Suprapubic skin (tissue), 4 donors: ENCODE measurements at regions not wholly inside any gene's neighbourhood (a gene's known extent, or its start where the extent isn't known, plus 50 kb on each side); places are given as distances from the start of the nearest gene placed in this dataset.

Source experiments
- DNase-seq, 2 donors: peaks; one replicate each; pipeline ENCODE4 v3.0.0-alpha.2; 2019; ENCODE audit warnings: low spot score in 2 of 2
- H3K27ac ChIP-seq: fragments of 200-600 bp; sonication (generic); one replicate; pipeline ENCODE4 v1.5.1; 2019
- H3K27me3 ChIP-seq: fragments of 200-600 bp; sonication (generic); one replicate; pipeline ENCODE4 v1.5.1; 2019
- H3K36me3 ChIP-seq: fragments of 200-600 bp; sonication (generic); one replicate; pipeline ENCODE4 v1.5.1; 2019
- H3K4me1 ChIP-seq: fragments of 200-600 bp; sonication (generic); one replicate; pipeline ENCODE4 v1.5.1; 2019
- H3K4me3 ChIP-seq: fragments of 200-600 bp; sonication (generic); one replicate; pipeline ENCODE4 v1.5.1; 2019; ENCODE audit warnings: mild to moderate bottlenecking
- H3K9me3 ChIP-seq: fragments of 200-600 bp; sonication (generic); one replicate; pipeline ENCODE4 v1.5.1; 2019
- CTCF ChIP-seq, 2 donors: fragments of 200-600 bp in 1 of 2; fragments of 450-650 bp in 1 of 2; sonication (generic) in 1 of 2; IDR thresholded peaks; one replicate each; pipeline ENCODE4 v1.5.1; 2016 to 2019; ENCODE audit warnings: antibody characterized with exemption in 2 of 2, mild to moderate bottlenecking in 1 of 2, moderate library complexity in 1 of 2
- EP300 ChIP-seq: sonication (generic); formaldehyde crosslinking; IDR thresholded peaks from one replicate; pipeline ENCODE4 v1.6.1; 2017; ENCODE audit warnings: antibody characterized with exemption
- POLR2A ChIP-seq, 2 donors: fragments of 450-650 bp; IDR thresholded peaks; one replicate each; pipeline ENCODE4 v1.6.1; 2017; ENCODE audit warnings: antibody characterized with exemption in 2 of 2, mild to moderate bottlenecking in 2 of 2, moderate library complexity in 2 of 2
- POLR2AphosphoS5 ChIP-seq, 3 donors: sonication (generic); formaldehyde crosslinking; IDR thresholded peaks; one replicate each; pipeline ENCODE4 v1.6.1; 2017; ENCODE audit warnings: antibody characterized with exemption in 3 of 3
- WGBS: methylation state at CpG from one replicate; pipeline ENCODE4 v1.1.5; 2018; 5-methylcytosine and 5-hydroxymethylcytosine counted together

GRCh38 chr14:87179936-87180335 lies 813.0 kb downstream of the GALC start:
- Histone ChIP-seq H3K4me1 (no peaks in the 10 kb centered on the region), H3K27ac (no peak overlapping the region), H3K36me3 (no peaks in the 10 kb centered on the region), H3K9me3 (no peaks in the 10 kb centered on the region), H3K4me3 (no peak overlapping the region), H3K27me3 (no peaks in the 10 kb centered on the region)
- WGBS, result 96% methylated on average over 6 of the region's 6 CpGs
- DNase-seq, result no peak
- TF ChIP-seq POLR2AphosphoS5 (IDR thresholded peaks at IDR 0.05), result no peak
- TF ChIP-seq EP300, result no peak
- TF ChIP-seq POLR2A (IDR thresholded peaks at IDR 0.05), result no peak
- no peak for TF ChIP-seq CTCF (IDR thresholded peaks at IDR 0.05)

GRCh38 chr14:87178277-87178676 lies 814.7 kb downstream of the GALC start:
- H3K36me3 ChIP-seq, result no peaks in the 10 kb centered on the region
- H3K4me1 ChIP-seq, result no peaks in the 10 kb centered on the region
- WGBS, result 61% methylated on average over 1 of the region's 1 CpG

GRCh38 chr14:87175175-87175574 lies 817.8 kb downstream of the GALC start:
- Histone ChIP-seq H3K36me3 (no peaks in the 10 kb centered on the region), H3K4me3 (no peak overlapping the region), H3K4me1 (no peaks in the 10 kb centered on the region), H3K27ac (no peak overlapping the region), H3K9me3 (no peaks in the 10 kb centered on the region), H3K27me3 (no peaks in the 10 kb centered on the region)
- 22% methylated on average over 2 of the region's 2 CpGs for WGBS
- no peak for DNase-seq
- TF ChIP-seq POLR2A (IDR thresholded peaks at IDR 0.05) (no peak), EP300 (no peak), POLR2AphosphoS5 (IDR thresholded peaks at IDR 0.05) (no peak), CTCF (IDR thresholded peaks at IDR 0.05) (no peak)

More at GRCh38 chr14:87178277-87178676, 814.7 kb downstream of the GALC start:
- DNase-seq, result no peak
- TF ChIP-seq EP300 (no peak), CTCF (IDR thresholded peaks at IDR 0.05) (no peak), POLR2A (IDR thresholded peaks at IDR 0.05) (no peak), POLR2AphosphoS5 (IDR thresholded peaks at IDR 0.05) (no peak)
- Histone ChIP-seq H3K27ac (no peak overlapping the region), H3K27me3 (no peaks in the 10 kb centered on the region), H3K9me3 (no peaks in the 10 kb centered on the region), H3K4me3 (no peak overlapping the region)

GRCh38 chr14:87171141-87171540 lies 821.8 kb downstream of the GALC start:
- TF ChIP-seq EP300 (no peak), POLR2AphosphoS5 (IDR thresholded peaks at IDR 0.05) (no peak), POLR2A (IDR thresholded peaks at IDR 0.05) (no peak), CTCF (IDR thresholded peaks at IDR 0.05) (no peak)
- WGBS, result 44% methylated on average over 2 of the region's 2 CpGs

GRCh38 chr14:87170179-87170578 lies 822.8 kb downstream of the GALC start:
- 33% methylated on average over 3 of the region's 3 CpGs for WGBS
- no peaks in the 10 kb centered on the region for H3K9me3 ChIP-seq
- TF ChIP-seq POLR2AphosphoS5 (IDR thresholded peaks at IDR 0.05) (no peak), POLR2A (IDR thresholded peaks at IDR 0.05) (no peak)
- H3K27ac ChIP-seq, result no peak overlapping the region
- H3K4me1 ChIP-seq, result no peaks in the 10 kb centered on the region
- H3K27me3 ChIP-seq, result no peaks in the 10 kb centered on the region
- H3K4me3 ChIP-seq, result no peak overlapping the region
- DNase-seq, result no peak
- H3K36me3 ChIP-seq, result no peaks in the 10 kb centered on the region

More at GRCh38 chr14:87171141-87171540, 821.8 kb downstream of the GALC start:
- no peak overlapping the region for H3K4me3 ChIP-seq
- no peaks in the 10 kb centered on the region for H3K4me1 ChIP-seq
- H3K9me3 ChIP-seq, result no peaks in the 10 kb centered on the region
- no peaks in the 10 kb centered on the region for H3K36me3 ChIP-seq
- no peak overlapping the region for H3K27ac ChIP-seq
- no peaks in the 10 kb centered on the region for H3K27me3 ChIP-seq
- no peak for DNase-seq

GRCh38 chr14:87169362-87169761 lies 823.6 kb downstream of the GALC start:
- WGBS, result 75% methylated on average over 2 of the region's 2 CpGs
- TF ChIP-seq CTCF (IDR thresholded peaks at IDR 0.05), result no peak
- no peak for TF ChIP-seq EP300
- H3K27ac ChIP-seq, result no peak overlapping the region

More at GRCh38 chr14:87169362-87169761, 823.6 kb downstream of the GALC start:
- H3K27me3 ChIP-seq, result no peaks in the 10 kb centered on the region
- no peak overlapping the region for H3K4me3 ChIP-seq
- no peak for DNase-seq
- H3K36me3 ChIP-seq, result no peaks in the 10 kb centered on the region
- no peaks in the 10 kb centered on the region for H3K4me1 ChIP-seq
- H3K9me3 ChIP-seq, result no peaks in the 10 kb centered on the region
